ENCODE measurements at regions not wholly inside any gene's neighbourhood (a gene's known extent, or its start where the extent isn't known, plus 50 kb on each side); places are given as distances from the start of the nearest gene placed in this dataset.

GRCh38 chr3:117687096-117687495 is 977.5 kb downstream of the TUSC7 start:
- no peak for TF ChIP-seq CTCF (IDR thresholded peaks at IDR 0.05)
- no peak for TF ChIP-seq POLR2A (IDR thresholded peaks at IDR 0.05)
- no peak for TF ChIP-seq POLR2AphosphoS5 (IDR thresholded peaks at IDR 0.05)
- TF ChIP-seq EP300 (IDR thresholded peaks at IDR 0.05), result no peak
